GM10266 (cell line): ENCODE measurements at regions not wholly inside any gene's neighbourhood (a gene's known extent, or its start where the extent isn't known, plus 50 kb on each side); places are given as distances from the start of the nearest gene placed in this dataset.

Experiments used
- DNase-seq: peaks from one replicate; pipeline ENCODE4 v3.0.0; 2012; ENCODE audit errors: extremely low spot score
- TF ChIP-seq, protein P1 (sequence below): IDR thresholded peaks from 2 replicates; pipeline ENCODE4 v1.5.1; 2012; ENCODE audit warnings: mild to moderate bottlenecking, low read depth; ENCODE audit not compliant: control insufficient read depth, insufficient read depth; ENCODE audit errors: missing control alignments

DNA sequence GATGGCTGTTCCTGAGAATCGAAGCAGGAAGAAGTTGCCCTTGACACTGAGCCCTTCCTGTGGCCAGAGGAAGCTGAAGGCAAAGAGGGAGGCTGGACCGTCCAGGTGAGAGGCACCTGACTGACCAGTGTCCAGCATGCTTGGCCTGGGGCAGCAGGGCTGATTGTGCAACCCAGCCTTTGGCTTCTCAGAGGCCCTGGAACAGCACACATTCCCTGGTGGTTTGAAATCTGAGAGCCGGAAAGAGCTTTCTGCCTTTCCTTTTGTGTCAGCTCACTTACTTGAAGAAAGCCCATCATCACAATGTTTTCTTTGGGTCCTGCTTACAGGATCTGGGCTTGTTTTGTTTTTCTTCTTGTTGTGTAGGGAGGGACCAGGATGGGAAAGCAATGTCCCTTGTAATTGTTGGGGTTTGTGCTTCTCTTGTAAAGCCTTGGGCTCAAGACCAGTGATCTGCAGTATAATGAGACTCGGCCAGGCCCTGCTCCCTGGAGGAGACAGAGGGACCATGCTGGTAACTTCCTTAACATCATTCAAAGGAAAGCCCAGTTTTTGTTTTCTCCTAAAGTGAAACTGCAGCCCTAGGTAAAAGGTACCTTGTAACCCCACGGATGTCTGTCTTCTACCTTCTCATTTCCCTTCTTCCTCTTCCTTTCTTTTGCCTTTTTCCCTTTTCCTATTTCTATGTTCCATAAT, 213.7 kb downstream of the NXNL2 start:
- TF ChIP-seq, protein P1, sequence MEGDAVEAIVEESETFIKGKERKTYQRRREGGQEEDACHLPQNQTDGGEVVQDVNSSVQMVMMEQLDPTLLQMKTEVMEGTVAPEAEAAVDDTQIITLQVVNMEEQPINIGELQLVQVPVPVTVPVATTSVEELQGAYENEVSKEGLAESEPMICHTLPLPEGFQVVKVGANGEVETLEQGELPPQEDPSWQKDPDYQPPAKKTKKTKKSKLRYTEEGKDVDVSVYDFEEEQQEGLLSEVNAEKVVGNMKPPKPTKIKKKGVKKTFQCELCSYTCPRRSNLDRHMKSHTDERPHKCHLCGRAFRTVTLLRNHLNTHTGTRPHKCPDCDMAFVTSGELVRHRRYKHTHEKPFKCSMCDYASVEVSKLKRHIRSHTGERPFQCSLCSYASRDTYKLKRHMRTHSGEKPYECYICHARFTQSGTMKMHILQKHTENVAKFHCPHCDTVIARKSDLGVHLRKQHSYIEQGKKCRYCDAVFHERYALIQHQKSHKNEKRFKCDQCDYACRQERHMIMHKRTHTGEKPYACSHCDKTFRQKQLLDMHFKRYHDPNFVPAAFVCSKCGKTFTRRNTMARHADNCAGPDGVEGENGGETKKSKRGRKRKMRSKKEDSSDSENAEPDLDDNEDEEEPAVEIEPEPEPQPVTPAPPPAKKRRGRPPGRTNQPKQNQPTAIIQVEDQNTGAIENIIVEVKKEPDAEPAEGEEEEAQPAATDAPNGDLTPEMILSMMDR, result no peak
- no peak for DNase-seq

DNA sequence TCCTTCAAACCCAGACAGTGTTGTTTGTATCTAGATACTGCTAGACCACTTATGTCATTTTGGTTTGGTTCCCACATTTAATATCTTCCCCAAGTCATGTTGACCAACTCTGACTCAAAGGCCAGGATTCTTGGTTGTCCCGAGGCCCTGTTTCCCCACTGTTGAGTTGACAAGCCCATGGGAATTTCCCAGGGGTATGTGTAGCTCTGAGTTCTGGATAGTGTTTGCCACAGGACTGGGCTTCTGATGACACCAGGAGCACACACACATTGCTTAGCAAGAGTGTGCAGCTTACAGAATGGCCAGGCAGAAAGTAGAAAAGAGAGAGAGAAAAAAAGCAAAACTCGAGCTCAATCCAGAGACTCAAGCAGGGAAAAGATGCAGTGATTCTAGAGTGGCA, 214.4 kb downstream of the NXNL2 start:
- TF ChIP-seq, protein P1, result no peak
- DNase-seq, result no peak

- TF ChIP-seq, protein P1, result no peak
- no peak for DNase-seq
Measured at GRCh38 chr9:88750832-88751360, 215.9 kb downstream of the NXNL2 start.

- TF ChIP-seq, protein P1, result no peak
- no peak for DNase-seq
Measured at GRCh38 chr9:88751781-88752180, 216.8 kb downstream of the NXNL2 start.

DNA sequence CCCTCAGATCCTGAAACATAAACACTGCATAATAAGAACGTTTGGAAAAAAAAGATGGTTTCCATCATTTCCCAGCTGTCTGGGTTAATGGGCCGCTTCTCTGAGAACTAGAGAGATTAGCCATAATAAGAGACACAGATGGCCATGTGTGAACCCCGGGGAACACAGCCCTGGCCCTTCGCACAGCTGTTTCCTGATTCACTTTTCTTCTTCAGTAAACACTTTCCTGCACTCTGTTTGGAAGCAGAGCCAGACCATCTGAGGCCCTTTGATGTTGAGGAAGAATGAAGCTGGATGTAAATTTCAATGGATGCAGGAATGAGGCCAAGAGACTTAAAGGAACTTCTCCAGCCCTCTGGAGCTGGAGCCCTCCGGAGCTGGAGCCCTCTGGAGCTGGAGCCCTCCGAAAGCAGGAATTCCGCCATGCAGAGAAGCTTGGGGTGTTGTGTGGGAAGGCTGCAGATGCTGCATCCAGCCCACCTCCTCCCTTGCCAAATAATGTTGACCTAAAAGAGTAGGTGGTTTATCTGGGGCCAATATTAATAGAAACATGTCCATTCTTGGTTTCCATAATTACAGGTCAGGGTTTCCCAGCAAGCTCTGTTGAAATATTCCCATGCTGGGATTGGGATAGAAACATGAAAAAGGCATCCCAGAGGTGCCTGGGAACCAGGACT, 218.9 kb downstream of the NXNL2 start:
- TF ChIP-seq, protein P1, result no peak
- DNase-seq, result no peak

- TF ChIP-seq, protein P1, result no peak
- no peak for DNase-seq
Measured at GRCh38 chr9:88754452-88754851, 219.5 kb downstream of the NXNL2 start.

GRCh38 chr9:88754886-88755285, 219.9 kb downstream of the NXNL2 start:
- TF ChIP-seq, protein P1, result no peak
- DNase-seq, result no peak
